HT1080 (cell line): ENCODE measurements at regions not wholly inside any gene's neighbourhood (a gene's known extent, or its start where the extent isn't known, plus 50 kb on each side); places are given as distances from the start of the nearest gene placed in this dataset.
"Not testable (repeated sequence)": the region's sequence is repeated elsewhere in the genome, so short reads cannot be mapped to it uniquely, and the experiment has no call there.

Source experiments
- DNase-seq: peaks from one replicate; pipeline ENCODE4 v3.0.0-alpha.2; 2015; ENCODE audit warnings: low read depth

DNA sequence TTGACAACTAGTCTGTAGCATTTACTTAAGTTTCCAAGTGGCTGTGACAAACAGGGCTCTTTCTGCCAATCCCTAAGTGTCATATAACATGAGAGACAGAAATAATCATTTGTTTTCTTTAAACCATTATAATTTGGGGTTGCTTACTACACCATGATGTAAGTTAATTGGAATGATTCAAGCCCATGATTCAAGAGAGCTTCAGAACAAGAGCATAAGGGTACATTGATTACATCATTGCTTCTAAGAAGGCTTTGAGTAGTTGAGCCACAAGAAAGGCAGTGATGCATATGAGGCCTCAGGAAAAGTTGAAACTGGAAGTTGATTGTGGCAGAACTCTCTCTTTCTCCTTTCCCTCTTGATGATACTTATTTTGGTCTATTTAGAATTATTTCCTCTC, 444.0 kb downstream of the CCER1 start:
- DNase-seq: peak; percentile 33

DNA sequence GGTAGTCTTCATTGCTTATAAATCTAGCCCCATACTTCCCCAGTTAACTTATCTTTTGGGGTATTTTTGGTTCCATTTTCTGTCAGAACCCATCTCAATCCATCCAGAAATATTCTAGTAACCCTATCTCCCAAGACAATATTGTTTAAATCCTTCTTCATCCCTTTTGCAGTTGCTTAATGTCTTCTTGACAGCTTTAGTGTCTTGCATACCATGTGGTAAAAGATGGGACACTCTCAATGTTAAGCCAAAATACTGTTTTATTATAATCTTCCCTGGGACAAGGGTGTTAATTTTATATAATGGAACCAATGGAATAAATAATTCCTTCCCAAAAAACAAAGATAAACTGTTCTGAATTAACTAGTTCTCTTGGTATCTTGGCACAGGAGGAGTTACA, 450.2 kb downstream of the CCER1 start:
- DNase-seq: no peak

DNA sequence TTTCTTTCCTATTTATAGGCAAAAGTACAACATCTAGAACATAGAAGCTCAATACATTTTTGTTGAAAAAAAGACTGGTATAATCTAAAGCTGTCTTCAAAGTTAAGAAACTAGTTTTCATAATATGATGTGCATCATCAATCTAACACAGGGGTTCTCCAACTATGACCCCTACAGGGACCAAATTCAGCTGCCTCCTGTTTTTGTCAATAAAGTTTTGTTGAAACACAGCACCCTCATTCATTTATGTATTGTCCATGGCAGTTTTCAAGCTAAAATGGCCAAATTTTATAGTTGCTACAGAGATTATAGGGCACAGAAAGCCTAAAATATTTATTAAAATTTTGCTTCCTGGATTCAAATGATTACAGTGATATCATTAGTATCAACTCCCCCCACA, 452.9 kb downstream of the CCER1 start:
- DNase-seq: no peak

DNA sequence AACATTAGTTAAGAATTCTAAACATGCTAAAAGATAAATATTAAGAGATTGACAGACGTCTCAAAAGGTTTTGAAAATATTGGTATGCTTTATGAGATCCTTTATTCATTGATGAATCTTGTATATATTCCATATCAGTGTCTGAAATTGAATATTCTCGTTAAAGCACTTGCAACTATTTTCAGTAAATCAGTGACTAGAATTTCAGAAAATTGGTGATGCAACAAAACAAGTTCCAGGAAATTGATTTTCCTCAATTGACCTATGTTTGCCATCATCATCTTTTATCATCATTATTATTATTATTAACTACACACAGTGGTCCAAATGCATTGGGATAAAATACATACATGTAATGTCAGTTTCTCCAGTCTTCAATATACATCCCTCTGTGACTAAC, 453.6 kb downstream of the CCER1 start:
- no peak for DNase-seq

DNA sequence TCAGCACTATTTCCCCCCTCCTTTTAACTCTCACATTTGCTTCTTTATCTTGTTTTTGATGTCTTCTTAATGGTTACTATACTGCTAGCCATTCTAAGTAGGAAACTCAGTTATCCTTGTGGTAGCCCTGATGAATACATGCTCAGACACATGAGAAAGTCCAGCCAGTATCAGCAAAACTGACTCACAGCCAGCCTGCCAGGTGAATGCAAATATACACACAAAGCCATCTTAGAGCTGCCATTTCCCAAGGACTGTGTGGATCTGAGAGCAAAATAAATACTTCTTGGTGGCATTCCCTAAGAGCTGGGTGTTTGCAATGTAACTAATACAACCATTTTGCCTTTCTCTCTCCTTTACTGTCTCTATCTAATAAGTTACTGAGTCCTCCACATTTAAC, 455.2 kb downstream of the CCER1 start:
- DNase-seq: no peak

DNA sequence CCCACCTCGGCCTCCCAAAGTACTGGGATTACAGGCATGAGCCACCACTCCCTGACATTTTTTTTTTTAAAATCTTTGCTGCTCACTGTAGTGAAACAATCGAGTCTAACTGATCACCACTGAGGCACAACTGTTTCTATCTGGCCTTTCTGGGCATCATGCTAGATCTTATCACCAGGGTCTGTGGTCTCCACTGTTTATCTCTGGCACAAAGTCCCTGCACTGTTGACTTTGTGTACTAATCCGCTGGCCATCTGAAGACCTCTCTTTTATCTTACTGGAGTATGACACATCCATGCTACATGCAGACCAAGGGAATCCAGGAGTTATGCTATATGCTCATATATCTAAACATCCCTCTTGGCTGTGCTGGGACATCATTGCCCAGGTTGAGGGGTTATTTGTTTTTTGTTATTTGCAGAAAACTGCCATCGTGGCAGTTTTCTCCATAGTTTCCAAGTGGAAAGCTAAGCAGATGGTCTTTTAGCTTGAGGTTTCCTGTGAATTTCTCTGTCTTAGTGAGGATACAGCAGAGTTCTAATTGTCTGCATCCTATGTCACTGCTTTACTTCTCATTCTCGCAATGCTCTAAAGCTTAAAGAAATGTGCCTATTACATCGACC, 456.9 kb downstream of the CCER1 start:
- no peak for DNase-seq

DNA sequence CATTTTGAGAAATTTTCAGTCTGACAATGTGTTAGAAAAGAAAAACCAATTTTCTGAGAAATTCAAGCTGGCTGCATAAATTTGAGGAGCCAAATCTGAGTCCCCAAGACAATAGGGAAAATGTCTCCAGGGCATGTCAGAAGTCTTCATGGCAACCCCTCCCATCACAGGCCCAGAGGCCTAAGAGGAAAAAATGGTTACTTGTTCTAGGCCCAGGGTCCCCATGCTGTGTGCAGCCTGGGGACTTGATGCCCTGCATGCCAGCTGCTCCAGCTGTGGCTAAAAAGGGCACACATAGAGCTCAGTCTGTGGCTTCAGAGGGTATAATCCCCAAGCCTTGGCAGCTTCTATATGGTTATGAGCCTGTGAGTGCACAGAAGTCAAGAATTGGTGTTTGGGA, 464.6 kb downstream of the CCER1 start:
- no peak for DNase-seq

DNA sequence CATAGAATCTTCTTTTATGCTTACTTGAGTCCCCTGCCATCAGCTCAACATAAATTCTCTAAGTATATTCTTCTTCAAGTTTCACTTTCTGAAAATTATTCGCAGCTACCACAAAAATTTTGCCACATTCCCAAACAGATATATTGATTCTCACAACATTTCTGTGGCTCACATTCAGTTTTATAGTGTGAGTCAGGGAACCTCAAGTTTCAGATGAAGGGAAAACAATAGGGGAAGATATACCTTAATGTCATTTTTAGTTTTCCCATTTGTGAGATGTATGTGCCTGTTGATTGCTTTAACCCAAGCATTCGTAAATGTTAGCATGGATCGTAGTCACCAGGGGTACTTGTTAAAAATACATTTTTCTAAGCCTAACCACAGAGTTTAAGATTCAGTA, 465.8 kb downstream of the CCER1 start:
- DNase-seq: no peak

DNA sequence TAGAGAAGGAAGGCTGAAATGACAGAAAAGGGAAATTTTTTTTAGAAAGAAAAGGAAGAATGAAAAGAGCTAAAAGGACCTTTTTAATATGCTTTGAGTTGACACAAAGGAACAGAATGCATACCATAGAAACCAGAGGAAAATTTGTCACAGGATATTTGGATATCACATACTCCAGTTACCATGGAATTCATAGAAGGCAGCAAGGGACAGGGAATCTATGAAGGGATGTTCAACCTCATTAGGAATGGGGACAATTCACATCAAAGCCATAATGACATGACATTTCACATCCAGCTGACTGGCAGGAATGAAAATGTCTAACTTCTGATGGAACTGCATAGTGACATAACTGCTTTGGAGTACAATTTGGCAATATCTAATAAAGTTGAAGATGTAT, 469.4 kb downstream of the CCER1 start:
- no peak for DNase-seq

DNA sequence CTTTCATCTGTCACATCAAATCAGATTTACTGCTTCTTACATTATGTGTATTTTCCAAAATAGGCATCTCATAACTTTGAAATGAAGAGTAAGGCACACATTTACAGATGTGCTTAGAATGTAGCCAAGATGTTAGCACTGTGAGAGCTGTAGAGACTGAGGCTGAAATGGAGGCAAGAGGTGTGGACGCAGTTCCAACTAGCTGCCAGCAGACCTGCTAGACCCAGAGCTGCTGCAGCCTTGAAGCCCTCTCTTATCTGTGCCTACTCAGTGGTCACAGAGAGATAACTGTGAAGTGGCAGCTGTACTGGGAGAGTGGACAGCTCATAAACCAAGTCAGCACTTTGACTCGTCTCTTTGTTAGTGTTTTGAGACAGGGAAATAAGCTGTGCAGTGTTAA, 470.9 kb downstream of the CCER1 start:
- DNase-seq: no peak

DNA sequence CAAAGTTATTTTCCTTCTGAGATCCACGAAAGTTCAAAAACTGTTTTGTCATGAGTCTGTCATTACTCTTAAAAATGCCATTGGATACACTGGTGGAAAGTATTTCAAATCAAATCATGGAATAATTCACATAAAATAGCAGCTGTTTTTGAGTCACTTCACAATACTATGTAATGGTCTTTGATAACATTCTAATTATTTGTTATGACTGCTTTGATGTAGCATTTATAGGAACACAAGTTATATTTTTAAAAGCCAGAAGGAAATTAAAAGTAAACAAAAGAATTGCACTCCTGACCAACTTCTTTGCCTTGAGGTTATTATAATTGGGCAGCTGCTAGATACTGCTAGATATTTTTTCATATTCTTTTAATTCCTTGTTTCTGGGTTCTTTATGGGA, 473.2 kb downstream of the CCER1 start:
- DNase-seq: no peak

DNA sequence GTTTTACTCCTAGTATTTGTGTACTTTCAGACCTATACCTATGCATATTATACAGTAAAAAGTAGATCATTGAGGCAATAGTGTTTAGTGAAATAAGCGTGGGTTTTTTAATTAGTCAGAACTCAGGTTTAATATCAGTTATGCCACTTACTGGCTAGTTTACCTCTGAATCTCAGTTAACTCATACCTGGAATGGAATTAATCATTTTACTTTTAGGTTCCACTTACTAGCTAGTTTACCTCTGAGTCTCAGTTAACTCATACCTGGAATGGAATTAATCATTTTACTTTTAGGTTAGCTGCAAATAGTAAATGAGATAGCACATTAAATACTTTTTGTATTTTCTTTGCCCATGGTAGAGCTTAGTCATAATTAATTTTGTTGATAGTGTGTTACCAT, 475.7 kb downstream of the CCER1 start:
- no peak for DNase-seq

DNA sequence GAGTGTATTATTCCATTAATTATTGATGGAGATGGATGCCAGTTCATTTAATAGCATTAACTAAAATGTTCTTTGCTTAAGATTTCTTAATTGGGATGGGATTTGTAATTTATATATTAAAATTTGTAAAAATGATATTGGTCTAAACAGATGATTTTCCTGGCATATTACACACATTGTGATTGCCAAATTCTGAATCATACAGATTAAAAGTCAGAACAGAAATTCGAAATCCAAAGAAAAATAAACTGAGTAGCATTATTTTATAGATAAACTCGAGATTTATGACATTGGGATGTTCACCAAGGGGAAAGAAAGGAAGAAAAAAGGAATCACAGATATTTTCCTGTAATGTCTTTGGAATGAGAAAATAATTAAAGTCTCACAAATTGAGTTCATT, 481.1 kb downstream of the CCER1 start:
- DNase-seq: no peak

DNA sequence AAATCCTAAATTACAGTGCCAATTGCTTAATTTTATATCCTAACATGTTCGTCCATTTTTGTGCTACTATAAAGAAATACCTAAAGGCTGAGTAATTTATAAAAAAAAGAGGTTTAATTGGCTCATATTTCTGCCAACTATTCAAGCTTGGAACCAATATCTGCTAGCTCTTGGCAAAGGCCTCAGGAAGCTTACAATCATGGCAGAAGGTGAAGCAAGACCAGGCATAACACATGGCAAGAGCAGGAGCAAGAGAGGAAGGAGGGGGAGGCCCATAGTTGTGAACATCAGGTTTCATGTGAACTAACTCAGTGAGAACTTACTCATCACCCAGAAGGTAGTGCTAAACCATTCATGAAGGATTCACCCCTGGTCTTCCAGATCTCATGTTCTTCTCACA, 494.3 kb downstream of the CCER1 start:
- DNase-seq: peak; percentile 13

DNA sequence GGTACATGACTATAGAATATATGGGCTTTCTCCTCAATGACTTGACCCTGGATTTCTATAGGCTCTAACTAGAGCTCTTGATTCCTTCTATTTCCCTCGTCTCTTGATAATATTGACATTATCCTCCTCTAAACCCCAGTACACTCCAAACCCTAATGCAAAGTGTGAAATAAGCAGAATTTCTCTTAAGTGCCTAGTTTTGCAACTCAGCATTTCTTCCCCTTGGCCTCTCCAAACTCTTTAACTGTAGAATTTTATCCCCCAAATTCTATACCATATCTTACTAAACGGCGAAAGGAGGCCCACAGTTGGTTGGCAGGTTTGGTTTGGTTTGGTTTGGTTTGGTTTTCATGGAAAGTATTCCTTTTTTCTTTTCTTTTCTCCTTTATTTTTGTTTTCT, 498.7 kb downstream of the CCER1 start:
- DNase-seq: no peak

DNA sequence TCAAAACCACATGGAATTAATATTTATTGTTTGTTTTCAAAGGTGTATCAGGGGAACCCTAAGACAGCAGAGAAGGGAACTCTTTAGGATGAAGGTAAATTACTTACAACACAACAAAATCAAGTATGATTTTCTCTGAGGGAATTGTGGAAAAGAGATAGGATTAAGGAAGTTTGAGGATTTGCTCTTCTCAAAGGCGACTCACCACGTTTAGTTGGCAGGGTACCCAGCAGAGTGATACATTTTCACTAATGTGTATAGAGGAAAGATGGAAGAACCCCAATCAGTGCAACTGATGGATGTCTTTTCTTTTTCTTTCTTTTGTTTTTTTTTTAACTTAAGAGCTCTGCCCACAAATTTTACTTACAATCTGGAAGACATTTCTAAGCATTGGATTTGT, 499.2 kb downstream of the CCER1 start:
- no peak for DNase-seq

DNA sequence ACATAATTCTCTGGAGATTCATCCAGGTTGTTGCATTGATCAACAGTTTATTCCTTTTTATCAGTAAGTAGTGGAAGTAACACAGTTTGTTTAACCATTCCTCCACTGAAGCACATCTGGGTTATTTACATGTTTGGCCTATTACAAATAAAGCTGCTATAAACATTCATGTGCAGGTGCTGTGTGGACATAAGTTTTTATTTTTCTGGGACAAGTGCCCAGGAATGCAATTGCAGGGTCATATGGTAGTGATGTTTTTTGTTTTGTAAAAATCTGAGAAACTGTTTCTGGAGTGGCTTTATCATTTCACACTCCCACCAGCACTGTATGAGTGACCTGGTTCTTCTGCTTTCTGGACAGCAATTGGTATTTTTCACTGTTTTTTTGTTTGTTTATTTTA, 505.4 kb downstream of the CCER1 start:
- no peak for DNase-seq

DNA sequence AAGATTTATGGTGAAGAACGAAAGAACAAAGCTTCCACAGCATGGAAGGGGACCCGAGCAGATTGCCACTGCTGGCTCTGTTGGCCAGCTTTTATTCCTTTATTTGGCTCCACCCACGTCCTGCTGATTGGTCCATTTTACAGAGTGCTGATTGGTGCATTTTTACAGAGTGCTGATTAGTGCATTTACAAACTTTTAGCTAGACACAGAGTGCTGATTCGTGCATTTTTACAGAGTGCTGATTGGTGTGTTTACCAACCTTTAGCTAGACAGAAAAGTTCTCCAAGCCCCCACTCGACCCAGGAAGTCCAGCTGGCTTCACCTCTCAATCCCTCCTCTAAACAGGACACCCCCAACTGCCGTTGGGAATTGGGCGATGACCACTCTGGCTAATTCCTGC, 511.5 kb downstream of the CCER1 start:
- DNase-seq: not testable (repeated sequence)

DNA sequence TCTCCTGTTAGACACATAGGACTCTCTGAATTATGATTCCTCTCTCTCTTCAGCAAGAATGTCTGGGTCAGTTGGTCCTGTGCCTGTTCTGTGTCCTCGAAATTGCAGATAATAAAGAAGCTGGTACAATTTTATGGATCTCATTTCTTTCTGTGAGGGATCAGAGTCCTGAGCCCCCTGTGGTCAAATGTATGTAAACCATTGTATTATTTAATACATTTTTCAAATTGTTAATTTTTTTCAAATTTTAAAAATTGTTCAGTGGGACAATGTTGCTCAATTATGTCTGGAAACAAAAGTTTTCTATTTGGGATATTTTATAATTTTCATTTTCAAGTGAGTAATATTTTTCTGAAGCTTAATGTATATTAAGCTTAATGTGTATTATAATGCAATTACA, 513.5 kb downstream of the CCER1 start:
- no peak for DNase-seq

DNA sequence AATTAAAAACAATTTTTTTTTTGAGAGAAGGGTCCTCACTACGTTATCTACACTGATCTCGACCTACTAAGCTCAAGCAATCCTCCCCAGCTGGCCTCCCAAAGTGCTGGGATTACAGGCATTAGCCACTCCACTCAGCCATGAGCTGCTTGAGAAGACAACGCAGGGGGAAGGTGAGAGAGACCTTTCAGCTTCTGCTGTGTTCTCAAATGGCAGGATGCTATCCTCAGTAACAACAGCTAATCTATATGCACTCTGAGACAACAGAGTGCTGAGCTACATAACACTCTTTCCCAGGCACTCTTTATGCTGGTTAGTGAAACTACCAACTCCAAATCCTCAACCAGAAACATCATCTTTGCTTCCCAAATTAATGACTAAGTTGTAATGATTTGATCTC, 526.1 kb downstream of the CCER1 start:
- no peak for DNase-seq

DNA sequence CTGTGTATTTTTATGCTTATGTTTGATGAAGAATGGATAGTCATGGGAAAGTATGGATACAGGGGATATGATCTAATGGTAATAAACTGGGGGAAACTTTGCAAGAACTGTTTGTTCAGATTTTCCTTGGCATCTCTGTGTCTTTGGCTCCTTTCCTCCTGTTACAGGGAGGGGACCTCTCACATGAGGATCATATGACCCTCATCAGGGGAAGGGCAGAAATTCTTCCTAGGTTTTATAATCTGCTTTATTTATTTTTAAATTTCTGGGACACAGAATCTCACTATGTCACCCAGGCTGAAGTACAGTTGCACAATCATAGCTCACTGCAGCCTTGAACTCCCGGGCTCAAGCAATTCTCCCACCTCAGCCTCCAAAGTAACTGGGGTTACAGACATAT, 526.5 kb downstream of the CCER1 start:
- DNase-seq: no peak

DNA sequence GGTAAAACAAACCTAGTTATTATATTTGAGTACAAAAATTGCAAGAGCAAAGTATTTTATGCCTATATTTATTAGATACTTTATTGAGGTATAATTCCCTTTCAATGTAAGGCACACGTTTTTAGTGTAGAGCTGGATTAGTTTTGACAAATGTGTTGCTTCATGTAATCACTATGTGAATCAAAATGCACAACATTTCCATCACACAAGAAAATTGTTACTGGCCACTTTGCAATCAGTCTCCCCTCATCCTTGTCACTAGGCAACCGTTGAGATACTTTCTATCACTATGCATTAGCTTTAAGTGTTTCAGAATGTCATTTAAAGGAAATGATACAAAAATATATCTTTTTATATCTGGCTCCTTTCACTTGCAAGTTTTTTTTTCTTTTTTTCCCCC, 531.0 kb downstream of the CCER1 start:
- DNase-seq: no peak

DNA sequence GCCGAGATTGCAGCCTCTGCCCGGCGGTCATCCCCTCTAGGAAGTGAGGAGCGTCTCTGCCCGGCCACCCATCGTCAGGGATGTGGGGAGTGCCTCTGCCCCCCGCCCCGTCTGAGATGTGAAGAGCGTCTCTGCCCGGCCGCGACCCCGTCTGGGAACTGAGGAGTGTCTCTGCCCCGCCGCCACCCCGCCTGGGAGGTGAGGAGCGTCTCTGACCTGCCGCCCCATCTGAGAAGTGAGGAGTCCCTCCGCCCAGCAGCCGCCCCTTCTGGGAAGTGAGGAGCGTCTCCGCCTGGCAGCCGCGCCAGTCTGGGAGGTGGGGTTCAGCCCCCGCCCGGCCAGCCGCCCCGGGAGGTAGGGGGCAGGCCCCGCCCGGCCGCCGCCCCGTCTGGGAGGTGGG, 544.0 kb downstream of the CCER1 start:
- no peak for DNase-seq

DNA sequence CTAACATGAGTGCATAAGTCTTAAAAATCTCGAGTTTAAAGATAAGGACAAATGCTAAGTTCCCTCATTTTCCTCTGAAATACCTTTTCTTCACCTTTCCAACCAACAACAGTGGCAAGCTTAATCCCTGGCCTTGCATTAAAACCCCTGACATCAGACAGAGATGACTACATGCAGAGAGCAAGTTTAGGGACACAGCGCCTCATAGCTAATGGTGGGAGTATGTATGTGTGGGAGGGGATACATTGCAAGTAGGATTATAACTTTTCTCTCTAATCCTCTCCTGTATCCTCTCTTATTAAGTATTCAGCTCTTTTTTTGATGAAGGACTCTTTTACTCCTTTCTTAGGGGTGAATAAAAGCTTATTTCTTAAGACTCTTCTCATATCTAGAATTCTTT, 547.1 kb downstream of the CCER1 start:
- DNase-seq: no peak
